ENCODE measurements at regions not wholly inside any gene's neighbourhood (a gene's known extent, or its start where the extent isn't known, plus 50 kb on each side); places are given as distances from the start of the nearest gene placed in this dataset.

DNA sequence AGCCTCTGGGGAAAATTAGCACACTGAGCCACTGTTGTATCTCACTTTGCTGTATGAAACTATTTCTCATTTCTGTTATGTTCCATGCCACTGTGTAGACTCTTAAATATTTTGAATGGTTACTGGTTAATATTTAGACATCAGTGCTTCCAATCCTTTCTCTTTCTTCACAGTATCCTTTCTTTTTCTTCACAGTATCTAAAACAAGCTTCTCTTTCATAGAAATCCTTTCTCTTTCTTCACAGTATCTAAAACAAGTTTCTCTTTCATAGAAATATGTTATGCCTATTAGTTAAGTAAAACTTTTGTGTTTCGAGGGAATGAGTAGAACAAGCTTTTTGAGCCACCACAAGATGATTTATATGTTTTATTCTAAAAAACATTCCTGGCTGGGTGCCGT lies 326.8 kb upstream of the KLF12 start:
- TF ChIP-seq, protein P1, sequence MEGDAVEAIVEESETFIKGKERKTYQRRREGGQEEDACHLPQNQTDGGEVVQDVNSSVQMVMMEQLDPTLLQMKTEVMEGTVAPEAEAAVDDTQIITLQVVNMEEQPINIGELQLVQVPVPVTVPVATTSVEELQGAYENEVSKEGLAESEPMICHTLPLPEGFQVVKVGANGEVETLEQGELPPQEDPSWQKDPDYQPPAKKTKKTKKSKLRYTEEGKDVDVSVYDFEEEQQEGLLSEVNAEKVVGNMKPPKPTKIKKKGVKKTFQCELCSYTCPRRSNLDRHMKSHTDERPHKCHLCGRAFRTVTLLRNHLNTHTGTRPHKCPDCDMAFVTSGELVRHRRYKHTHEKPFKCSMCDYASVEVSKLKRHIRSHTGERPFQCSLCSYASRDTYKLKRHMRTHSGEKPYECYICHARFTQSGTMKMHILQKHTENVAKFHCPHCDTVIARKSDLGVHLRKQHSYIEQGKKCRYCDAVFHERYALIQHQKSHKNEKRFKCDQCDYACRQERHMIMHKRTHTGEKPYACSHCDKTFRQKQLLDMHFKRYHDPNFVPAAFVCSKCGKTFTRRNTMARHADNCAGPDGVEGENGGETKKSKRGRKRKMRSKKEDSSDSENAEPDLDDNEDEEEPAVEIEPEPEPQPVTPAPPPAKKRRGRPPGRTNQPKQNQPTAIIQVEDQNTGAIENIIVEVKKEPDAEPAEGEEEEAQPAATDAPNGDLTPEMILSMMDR (IDR thresholded peaks at IDR 0.05 in 8 of 11, conservative IDR thresholded peaks at IDR 0.05 in 3 of 11), result no peak
- TF ChIP-seq POLR2AphosphoS5 (IDR thresholded peaks at IDR 0.05), result no peak
- TF ChIP-seq POLR2A (IDR thresholded peaks at IDR 0.05), result no peak

Measured in spleen (tissue), 7 donors.